HG03469 (cell line): ENCODE measurements at regions not wholly inside any gene's neighbourhood (a gene's known extent, or its start where the extent isn't known, plus 50 kb on each side); places are given as distances from the start of the nearest gene placed in this dataset.
"Not testable (repeated sequence)": the region's sequence is repeated elsewhere in the genome, so short reads cannot be mapped to it uniquely, and the experiment has no call there.

Source experiments
- ATAC-seq: cut with Tn5 transposase; IDR thresholded peaks from one replicate; pipeline ENCODE4 v1.9.1; 2021; ENCODE audit warnings: mild to moderate bottlenecking, moderate library complexity, moderate number of reproducible peaks; ENCODE audit not compliant: unreplicated experiment

DNA sequence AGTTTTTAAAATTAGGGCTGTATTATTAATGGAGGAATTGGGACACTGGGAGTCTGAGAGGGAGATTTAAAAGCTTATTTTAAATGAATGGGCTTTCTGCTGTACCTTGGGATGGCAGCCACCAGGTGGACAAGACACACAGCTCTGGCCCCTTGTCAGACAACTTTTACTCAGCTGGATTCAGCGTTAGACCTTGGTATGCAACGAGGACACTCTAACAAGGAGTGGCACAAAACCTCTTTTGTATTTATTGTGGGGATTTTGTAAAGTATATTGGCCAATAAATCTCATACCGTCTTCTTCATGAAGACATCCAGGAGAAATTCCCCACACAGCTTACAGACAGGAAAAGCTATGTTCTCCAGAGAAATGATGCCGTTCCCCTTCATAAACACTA, 105.7 kb downstream of the LCA5 start:
- ATAC-seq, result no peak

DNA sequence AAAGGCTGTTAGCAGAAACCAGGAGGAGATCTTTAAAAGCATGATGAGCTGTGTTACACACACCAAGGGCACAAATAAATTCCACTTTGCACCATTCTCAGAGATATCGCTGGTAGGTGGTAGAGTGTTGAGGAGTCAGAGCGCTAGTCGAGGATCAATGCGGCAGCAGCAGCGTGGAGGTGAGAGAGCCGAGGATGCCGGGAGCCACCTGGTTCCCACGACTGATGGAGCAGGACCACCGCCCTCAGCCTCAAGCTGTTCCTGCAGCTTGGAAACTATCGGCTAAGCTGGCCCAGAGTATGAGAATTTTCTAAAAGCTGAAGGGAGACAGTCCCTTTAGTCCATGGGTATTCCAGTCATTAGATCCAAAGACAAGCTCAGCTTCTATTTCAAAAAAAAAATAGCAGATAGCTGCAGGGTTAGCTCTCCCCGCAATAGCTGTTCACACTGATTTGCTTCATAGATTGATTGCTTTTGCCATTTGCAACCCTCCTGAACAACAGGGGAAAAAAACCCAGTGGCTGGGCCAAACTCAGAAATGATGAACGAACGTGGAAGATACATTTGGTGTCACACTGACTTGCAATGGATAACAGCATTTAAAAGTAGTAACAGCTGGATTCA, 106.2 kb downstream of the LCA5 start:
- ATAC-seq, result no peak

DNA sequence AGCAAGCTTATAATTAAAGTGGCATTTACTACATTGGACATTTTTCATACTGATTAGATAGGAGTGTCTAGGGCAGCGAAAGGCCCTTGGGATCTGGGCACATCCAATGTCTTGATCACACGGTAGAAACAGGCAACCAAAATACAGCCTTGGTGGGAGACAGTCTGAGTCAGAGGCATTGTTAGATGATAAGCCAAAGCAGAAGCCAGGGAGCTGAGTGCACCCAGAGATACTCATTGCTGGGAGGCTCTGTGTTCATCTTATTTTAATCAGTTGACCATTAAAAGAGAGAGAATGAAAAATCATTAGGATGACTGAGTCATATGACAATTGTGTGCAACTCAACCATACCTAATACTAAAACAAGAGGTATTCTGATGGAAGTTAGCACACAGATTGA, 109.5 kb downstream of the LCA5 start:
- ATAC-seq, result no peak

DNA sequence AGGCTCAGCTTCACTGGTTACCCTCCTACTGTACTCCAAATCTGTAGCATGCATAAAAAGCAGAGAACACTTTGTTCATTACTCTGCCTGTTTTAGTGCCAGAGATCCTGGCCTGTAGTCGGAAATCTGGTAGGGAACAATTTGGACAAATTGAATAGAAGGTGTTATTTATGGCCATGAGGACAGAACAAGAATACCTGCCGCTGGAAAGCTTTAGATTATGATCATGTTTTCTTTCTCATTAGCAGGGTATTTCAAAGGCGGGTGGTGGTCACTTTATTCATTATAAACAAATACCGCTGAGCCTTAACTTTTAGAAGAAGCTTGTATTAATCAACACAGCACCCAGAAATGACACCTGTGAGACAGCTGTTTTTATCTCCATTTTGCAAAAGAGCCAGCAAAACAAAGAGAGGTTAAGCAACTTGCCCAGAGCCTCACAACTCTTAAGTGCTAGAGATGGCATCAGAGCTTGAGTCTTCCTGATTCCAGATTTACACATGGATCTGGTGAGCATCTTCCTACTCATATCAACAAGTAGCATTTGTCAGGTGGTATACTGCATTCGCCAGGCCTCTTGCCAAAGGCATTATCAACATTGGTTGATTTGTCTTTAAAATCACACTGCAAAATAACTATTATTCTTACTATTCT, 110.5 kb downstream of the LCA5 start:
- no peak for ATAC-seq

DNA sequence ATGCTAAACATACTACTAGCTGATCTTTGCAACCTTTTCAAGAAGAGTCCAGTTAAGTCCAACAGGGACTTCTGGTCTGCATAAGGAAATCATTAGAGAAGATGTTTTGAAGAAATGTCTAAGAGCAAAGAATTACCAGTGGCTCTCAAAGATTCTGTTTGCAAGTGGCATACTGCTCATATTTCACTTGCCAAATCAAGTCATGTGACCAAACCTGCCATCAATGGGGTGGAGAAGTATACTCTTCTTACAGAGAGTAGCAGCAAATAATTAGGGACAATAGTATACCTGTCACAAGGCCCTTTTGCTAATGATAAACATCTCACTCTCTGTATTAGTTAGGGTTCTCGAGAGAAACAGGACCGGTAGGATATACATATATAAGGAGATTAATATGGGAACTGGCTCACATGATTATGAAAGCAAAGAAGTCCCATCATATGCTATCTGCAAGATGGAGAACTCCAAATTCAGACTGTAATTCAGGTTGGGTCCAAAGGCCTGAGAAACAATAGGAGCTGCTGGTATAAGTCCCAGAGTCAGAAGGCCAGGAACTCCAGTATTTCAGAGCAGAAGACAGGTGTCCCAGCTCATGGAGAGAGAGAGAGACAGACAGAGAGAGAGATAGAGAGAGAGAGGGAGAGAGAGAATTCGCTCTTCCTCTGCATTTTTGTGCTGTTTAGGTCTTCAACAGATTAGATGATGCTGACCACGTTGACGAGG, 111.5 kb downstream of the LCA5 start:
- ATAC-seq, result no peak

DNA sequence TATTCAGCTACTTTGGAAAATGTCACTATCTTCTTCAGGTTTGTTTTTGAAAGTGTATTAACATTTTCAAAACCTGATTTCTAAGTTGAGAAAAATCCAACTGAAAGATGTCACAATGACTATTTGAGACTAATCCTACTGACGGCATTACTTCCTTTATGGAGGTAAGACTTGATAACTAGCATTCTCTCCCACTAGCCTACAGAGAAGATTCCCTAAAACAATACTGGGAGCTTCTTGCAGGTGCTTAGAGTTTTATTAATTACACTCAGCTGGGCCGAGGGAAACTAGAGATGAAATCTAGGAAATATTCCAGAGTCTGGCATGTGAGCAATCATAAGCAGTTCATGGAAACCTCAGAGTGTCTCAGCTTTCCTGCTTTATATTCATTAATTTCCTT, 114.0 kb downstream of the LCA5 start:
- ATAC-seq, result no peak

DNA sequence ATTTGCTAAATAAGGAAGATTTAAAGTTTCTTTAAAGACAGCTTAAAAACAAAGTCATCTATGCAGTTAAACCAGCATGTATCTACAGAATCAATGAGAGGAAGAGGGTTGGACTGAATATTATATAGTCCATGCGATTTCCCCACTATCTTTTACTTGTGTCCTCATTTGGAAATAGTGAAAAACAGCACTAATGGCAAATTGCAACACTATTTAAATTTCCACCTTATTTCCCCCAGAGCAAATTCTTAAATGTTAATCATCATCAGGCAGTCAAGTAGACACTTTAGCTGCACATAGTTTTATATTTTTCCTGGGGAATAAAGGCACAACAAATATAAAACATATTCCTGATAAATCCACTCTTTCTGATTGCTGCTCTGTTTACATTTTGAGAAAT, 114.6 kb downstream of the LCA5 start:
- no peak for ATAC-seq

DNA sequence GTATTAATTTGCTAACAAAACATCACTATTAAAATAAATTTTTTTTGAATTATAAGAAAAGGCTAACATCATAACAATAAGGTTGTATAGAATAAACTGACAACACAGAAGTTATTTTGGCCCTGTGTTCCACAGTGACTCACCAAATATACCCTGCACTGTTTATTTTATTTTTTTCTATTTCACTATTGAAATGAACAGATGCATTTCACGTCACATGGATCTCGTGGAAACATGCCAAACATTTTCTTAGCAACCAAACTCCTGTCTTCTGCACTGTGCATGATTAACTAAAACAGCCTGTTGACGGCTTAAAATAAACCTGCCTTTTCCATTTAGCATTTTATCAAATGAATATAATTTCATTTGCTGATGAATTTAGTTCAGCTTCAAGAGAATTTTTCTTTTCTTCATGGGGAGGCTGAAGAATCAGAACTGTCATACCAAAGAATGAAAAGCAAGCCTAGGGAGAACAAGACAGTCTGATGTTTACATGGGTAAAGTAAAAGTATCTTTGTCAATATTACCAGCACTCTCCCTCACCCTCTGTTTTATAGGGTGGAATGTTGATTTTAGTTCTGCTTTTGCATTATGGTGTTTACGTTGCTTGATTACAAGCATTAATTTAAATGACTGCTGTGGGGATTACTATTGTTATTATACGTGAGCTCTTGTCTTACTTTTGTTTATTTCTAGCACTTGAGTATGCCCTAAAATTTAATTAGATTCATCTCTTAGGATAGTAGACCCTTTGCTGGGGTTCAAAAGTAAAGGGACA, 115.3 kb downstream of the LCA5 start:
- peak; percentile 93 for ATAC-seq

DNA sequence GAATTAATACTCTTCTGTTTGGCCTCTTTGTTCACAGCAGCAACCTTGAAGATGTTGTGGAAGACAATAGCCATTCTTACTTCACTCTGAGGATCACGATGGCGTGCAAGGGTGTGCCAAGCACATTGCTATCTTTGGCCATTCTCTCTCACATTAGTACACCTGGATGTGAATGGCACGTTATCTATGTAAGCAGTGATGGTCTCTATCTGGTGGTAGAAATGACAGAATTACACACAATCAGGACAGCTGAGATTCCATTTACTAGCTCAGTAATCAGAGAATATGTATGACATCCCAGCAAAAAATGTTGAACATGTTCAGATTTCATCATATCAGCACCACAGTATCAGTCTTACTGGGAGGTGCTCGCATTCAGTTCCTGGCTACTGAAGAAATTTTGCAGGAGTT, 116.2 kb downstream of the LCA5 start:
- ATAC-seq, result no peak

DNA sequence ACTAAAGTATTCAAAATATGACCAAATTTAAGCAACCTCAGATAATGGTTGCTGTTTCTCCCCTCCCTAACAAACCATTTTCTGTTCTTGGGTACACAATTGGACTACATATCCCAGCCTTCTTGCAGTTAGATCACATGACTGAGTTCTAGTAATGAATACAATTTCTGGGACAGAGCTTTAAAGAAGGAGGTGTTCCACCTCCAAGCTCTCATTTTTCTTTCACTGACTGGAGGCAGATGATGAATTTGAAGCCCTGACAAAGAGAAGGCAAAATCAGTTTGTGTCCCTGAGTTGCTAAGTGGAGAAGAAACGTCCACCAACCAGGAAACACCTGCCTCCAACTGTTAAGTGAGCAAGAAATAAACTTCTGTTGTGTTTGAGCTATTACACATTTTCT, 117.2 kb downstream of the LCA5 start:
- ATAC-seq, result no peak

DNA sequence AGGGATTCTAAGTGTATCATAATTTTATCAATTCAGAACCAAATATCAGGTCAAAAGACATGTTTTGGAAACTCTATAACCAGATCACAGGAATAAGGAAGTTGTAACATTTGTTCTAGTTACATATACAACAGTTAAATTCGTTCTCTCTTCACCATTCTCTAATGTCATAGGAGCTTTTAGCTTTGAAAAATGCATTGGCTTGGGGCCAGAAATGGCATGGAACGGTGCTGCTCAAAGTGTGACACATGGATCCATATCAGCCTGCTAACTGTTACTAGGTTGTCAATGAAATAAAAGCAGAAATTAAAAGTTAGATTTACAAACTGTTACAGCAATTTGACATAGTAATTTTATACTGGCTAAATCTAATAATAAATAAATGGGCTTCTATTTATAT, 120.3 kb downstream of the LCA5 start:
- ATAC-seq, result no peak

DNA sequence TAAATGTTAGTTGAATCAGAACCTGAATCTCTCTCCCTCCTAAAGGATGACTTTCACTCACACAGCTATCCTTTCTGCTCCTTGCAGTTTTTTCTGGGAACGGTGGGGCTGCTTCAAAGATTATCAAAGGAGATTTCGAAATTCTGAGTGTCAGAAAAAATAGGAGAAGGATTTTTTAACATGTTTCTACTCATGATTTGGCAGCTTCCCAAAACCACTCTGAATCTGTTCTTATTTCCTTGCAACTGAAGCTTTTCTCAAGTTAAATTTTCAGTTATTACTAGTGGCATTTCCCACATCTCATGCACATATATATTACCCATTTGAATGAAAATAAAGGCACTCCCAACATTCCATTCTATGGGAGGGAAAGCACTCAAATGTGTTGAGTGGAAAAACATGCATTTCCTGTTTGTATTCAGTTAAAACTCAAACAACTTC, 123.6 kb downstream of the LCA5 start:
- no peak for ATAC-seq

DNA sequence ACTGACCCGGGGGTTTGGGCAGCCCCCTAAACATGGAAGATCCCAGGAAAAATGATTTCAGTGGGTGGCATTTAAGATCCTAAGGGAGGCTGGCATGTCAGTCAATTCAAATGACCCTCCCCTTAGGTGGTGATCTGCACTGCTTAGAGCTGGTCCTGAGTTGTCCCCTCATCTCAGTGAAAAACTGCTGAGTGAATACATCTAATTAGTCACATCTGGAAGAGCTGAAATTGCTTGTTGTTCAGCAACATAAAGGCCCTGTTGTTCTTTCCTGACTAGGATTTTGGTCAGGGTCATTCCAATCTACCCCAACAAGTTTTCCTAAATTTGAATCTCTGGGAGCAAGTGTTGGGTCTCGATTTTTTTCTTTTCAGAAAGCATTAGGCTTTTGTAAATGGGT, 126.4 kb downstream of the LCA5 start:
- no peak for ATAC-seq

DNA sequence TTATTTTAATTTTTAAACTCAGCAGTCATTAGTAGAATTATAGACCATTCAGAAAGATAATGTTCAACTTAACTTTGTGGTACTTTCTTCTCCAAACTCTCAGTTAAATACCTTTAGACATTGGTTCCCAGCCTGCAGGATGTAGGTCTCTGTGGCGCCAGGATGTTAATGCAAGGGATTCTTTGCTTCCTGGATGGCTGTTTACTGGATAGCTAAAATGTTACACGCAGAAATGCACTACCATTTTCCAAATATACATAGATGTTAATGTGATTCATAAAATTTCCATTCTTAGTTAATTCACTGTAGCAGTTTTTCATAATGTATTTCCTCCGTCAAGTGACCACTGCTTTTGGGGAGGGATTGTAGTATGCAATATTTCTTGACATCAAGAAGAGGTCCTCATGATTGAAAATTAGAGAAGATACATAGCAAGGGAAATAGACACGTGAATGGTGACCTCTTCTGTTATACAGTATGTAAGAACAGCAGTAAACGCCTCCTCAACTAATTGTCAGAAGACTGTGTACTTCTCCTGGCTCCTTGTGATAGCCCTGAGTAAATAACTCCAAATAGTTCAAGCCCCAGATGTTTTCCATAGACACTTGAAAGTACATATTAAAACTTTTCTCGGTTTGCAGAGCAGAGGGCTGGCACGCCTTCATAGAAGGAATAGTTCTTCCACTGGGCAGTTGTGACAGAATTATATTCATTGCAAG, 128.8 kb downstream of the LCA5 start:
- no peak for ATAC-seq

DNA sequence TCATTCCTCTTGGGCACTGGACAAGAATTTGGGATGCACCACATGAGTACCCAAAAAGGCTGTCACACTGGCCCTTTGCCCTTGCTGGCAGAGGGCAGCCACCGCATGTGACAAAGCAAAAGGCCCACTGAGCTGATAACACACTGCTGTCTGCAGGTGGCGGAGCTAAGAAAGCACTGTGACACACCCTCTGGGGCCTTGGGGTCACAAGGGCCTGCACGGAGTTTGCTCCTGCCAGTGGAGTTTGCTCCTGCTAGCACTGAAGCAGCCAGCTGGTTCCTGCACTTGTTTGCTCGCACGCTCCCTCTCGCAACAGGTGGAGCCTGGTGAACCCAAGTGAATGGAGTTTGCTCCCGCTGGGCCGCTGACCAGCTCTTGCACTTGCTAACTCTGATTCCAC, 132.6 kb downstream of the LCA5 start:
- no peak for ATAC-seq

DNA sequence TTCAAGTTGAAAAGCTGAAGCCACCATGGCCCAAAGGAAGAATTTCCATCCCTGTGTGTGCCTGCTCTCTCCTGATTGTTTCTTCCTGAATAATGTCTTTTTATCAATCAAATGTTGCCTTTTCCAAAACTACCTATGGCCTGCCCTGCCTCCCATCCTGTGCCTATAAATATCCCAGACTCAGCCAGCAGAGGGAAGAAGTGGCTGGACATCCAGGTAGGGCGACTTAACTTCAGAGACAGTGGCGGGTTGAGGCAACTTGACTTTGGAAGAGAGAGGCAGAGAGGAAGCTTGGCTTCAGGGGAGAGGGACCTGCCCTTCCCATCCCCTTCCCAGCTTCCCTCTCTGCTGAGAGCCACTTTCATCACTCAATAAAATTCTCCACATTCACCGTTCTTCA, 133.0 kb downstream of the LCA5 start:
- no peak for ATAC-seq

DNA sequence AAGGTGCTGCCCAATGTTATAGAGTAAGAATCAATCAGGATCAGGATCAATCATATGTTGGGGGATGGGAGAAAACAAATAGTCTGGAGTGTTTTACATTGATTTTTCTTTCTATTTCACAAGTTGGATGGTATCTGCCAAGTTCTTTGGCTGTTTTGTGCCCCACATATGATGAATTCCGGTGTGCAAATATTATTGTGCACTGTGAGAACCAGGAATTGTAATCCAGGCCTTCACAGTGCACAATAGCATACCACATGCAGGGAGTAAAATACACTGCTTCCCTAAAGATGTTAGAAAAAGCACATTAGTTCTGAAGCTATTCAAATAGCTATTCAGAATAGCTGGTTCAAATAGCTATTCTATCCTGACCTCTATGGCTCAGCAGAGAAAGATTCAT, 133.7 kb downstream of the LCA5 start:
- ATAC-seq, result no peak

DNA sequence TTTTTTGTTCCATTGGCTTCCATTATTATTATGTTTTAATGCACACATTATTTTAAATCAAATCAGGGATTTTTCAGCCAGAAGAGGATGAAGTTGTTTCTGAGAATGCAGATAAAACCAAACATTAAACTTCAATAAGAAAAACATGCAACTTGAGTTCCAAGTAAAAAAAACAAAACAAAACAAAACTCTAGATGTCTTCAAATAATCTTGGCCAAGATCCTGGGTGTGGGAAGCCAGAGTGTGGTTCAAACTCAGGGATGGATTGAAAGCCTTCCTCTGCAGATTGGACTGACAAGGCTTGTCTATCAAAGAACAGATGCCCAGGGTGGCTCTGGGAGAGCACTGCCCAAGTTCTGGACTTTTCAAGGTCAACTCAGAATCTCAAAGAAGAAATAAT, 134.1 kb downstream of the LCA5 start:
- ATAC-seq, result no peak

DNA sequence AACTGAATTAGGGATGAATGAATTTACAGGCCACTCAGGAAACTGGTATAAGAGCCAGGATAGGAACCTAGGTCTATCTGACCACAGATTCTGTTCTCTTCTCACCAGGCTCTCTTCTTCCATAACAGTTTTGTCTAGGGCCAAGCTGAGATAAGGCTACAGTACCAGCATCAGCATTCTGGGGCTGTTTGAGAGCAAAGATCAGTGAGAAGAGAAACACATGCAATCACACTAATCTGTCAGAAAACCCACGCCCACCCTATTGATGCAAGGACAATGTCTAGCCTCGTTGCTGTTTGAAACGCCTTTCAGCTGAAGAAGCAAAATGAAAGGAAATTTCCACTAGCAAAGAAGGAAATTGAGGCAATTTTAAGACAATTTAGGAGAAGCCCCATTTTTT, 137.7 kb downstream of the LCA5 start:
- ATAC-seq, result no peak

DNA sequence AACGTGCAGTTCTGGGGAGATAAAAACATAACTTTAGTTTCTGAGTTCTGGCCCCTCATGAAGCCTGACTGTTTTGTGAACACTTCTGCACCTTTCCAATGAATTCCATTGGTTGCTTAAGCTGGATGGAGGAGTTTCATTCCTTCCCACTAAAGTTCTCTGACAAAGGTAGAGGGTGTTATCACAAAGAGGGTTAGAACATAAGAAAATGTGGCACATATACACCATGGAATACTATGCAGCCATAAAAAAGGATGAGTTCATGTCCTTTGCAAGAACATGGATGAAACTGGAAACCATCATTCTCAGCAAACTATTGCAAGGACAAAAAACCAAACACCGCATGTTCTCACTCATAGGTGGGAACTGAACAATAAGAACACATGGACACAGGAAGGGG, 138.6 kb downstream of the LCA5 start:
- ATAC-seq, result not testable (repeated sequence)

DNA sequence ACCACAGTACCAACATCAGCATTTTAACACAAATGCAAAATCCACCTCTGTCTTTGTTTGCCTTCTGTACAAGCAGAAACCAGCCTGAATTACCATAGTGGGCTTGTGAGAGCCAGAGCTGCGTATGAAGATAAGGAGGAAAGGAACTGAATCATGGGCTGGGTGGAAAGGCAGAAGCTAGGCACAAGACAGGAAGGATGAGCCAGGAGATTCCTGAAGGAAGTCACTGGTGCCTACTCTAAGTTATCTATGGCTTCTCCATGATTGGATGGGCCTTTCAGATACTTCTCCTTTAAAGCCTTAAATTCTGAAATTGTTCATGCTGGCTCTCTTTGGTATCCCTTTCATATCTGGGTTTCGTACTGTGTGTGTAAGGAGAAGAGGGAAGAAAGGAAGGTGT, 140.6 kb downstream of the LCA5 start:
- no peak for ATAC-seq
